ENCODE measurements at regions not wholly inside any gene's neighbourhood (a gene's known extent, or its start where the extent isn't known, plus 50 kb on each side); places are given as distances from the start of the nearest gene placed in this dataset.

DNA sequence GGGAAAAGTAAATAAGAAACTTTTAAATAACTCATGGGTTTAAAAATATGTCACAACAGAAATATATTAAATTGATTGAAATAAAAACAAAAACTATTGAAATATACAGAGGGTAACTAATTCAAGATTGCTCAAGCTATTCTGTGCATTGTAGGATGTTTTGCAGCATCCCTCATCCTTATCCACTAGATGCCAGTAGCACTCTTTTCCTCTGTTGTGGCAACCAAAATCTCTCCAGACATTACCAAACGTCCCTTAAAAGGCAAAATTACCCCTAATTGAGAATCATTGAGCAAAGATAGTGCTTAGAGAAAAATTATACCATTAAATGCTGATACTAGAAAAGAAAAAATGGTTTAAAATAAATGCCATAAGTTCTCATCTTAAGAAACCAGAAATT is 682.6 kb downstream of the RWDD3 start:
- Histone ChIP-seq H2BK12ac (ENCODE audit: low read depth, low read length) (no peak overlapping the region), H3K9ac (replicated peaks in 1 of 4; ENCODE audit: extremely low read depth in 1 of 4, low read depth in 3 of 4, low read length in 3 of 4) (no peak overlapping the region), H4K8ac (ENCODE audit: extremely low read depth, insufficient read depth, low read length) (no peak overlapping the region), H4K5ac (ENCODE audit: insufficient read length, low read depth, low read length) (no peak overlapping the region), H2AFZ (ENCODE audit: low read length) (no peak overlapping the region), H3K18ac (ENCODE audit: extremely low read depth, low read length) (no peak overlapping the region), H3K14ac (ENCODE audit: insufficient read length) (no peak overlapping the region), H3K4me2 (ENCODE audit: insufficient read depth in 1 of 2, low read depth in 2 of 2, low read length in 2 of 2) (no peak overlapping the region), H3K23ac (ENCODE audit: insufficient read length) (no peak overlapping the region), H3K9me3 (ENCODE audit: insufficient read depth in 2 of 2, low read depth in 1 of 2, low read length in 1 of 2) (peaks cover 5 to 10% of the 10 kb centered on the region in 2 experiments; a peak in 2 of 4 replicates), H3K4me1 (replicated peaks in 1 of 4; ENCODE audit: control insufficient read depth in 3 of 4, insufficient read depth in 4 of 4, low read length in 3 of 4) (no peaks in the 10 kb centered on the region), H2BK120ac (replicated peaks; ENCODE audit: low read depth, low read length) (no peak overlapping the region), H2BK5ac (ENCODE audit: low read depth, low read length) (no peak overlapping the region), H2BK20ac (ENCODE audit: low read length) (no peak overlapping the region), H2BK15ac (ENCODE audit: low read length) (no peak overlapping the region), H2AK5ac (ENCODE audit: low read depth, low read length) (no peak overlapping the region), H3K79me2 (ENCODE audit: control insufficient read depth in 1 of 2, insufficient read depth in 2 of 2, low read length in 2 of 2) (no peaks in the 10 kb centered on the region), H4K91ac (replicated peaks; ENCODE audit: insufficient read length, low read length) (no peak overlapping the region), H3K79me1 (ENCODE audit: low read depth, low read length) (no peaks in the 10 kb centered on the region), H3K36me3 (ENCODE audit: control insufficient read depth in 2 of 4, insufficient read depth in 4 of 4, low read length in 3 of 4) (no peaks in the 10 kb centered on the region), H3K27me3 (replicated peaks in 1 of 4; ENCODE audit: control insufficient read depth in 3 of 4, extremely low read depth in 1 of 4, insufficient read depth in 3 of 4, low read length in 3 of 4) (no peaks in the 10 kb centered on the region), H3K4ac (replicated peaks; ENCODE audit: insufficient read length, low read depth, low read length) (no peak overlapping the region), H3K56ac (replicated peaks; ENCODE audit: insufficient read length, low read depth, low read length) (no peak overlapping the region), H4K20me1 (replicated peaks in 1 of 2; ENCODE audit: control insufficient read depth in 1 of 2, insufficient read depth in 2 of 2, low read length in 2 of 2) (no peaks in the 10 kb centered on the region), H3K4me3 (ENCODE audit: extremely low read depth in 1 of 4, insufficient read depth in 2 of 4, low read depth in 3 of 4, low read length in 4 of 4) (no peak overlapping the region), H3K23me2 (ENCODE audit: low read depth, low read length) (no peaks in the 10 kb centered on the region), H3K27ac (ENCODE audit: low read depth, low read length) (no peak overlapping the region)
- no peak for DNase-seq (ENCODE audit: low read depth in 1 of 2, low spot score in 2 of 2)
- peak; percentile 75 for FAIRE-seq
- 30% methylated on average over 1 of the region's 1 CpG; no CpG with 5 or more reads in 1 of the 2 experiments for WGBS, 2 experiments (ENCODE audit: extremely low coverage in 1 of 2, insufficient coverage in 1 of 2, insufficient read length in 1 of 2, insufficient replicate concordance in 2 of 2, low coverage in 1 of 2, low lambda C conversion rate in 2 of 2, missing lambda C conversion rate in 1 of 2)
- ChIA-PET CTCF (ENCODE audit: partially characterized antibody) (interaction anchor here (0.6 to 0.7 kb wide), 2 partner anchors 320 to 610 kb away, joined by 3 read pairs; no protein-coding TSS in a partner anchor), POLR2A (ENCODE audit: partially characterized antibody) (no interaction called here)
- TF ChIP-seq PHF8 (conservative IDR thresholded peaks at IDR 0.05; ENCODE audit: low read depth, low read length), result no peak
- no peak for TF ChIP-seq SIX5 (IDR thresholded peaks at IDR 0.05; ENCODE audit: low read depth, low read length)
- TF ChIP-seq ZNF274 (IDR thresholded peaks at IDR 0.05; ENCODE audit: borderline replicate concordance, extremely low read depth, low read length), result no peak
- TF ChIP-seq YY1 (IDR thresholded peaks at IDR 0.05; ENCODE audit: low read depth, low read length), result no peak
- no peak for TF ChIP-seq CHD2 (IDR thresholded peaks at IDR 0.05; ENCODE audit: low read length)
- TF ChIP-seq POLR2AphosphoS5 (IDR thresholded peaks at IDR 0.05; ENCODE audit: low read depth, low read length), result no peak
- TF ChIP-seq RBBP5 (IDR thresholded peaks at IDR 0.05; ENCODE audit: borderline replicate concordance, low read depth, low read length), result no peak
- no peak for TF ChIP-seq SP2 (IDR thresholded peaks at IDR 0.05; ENCODE audit: low read length)
- TF ChIP-seq CTBP2 (IDR thresholded peaks at IDR 0.05; ENCODE audit: borderline replicate concordance, insufficient read depth, insufficient read length, low read length), result no peak
- no peak for TF ChIP-seq EZH2 (IDR thresholded peaks at IDR 0.05; ENCODE audit: low read depth, low read length, severe bottlenecking)
- TF ChIP-seq RNF2 (IDR thresholded peaks at IDR 0.05; ENCODE audit: borderline replicate concordance, low read depth, low read length, missing control alignments, poor library complexity, severe bottlenecking), result no peak
- no peak for TF ChIP-seq USF2 (IDR thresholded peaks at IDR 0.05; ENCODE audit: low read length)
- TF ChIP-seq SP4 (IDR thresholded peaks at IDR 0.05; ENCODE audit: low read length), result no peak

Data from H1 (cell line).